Right lobe of liver (tissue), 4 donors: ENCODE measurements at regions not wholly inside any gene's neighbourhood (a gene's known extent, or its start where the extent isn't known, plus 50 kb on each side); places are given as distances from the start of the nearest gene placed in this dataset.

ENCODE experiments used
- CTCF ChIP-seq, 4 donors: fragments of 200-600 bp in 3 of 4; fragments of 450-650 bp in 1 of 4; IDR thresholded peaks; one replicate each; pipeline versions ENCODE4 v1.5.1 to v1.8.0; 2016 to 2022; ENCODE audit warnings: antibody characterized with exemption in 4 of 4, mild to moderate bottlenecking in 2 of 4
- POLR2A ChIP-seq: fragments of 450-650 bp; IDR thresholded peaks from one replicate; pipeline ENCODE4 v1.6.1; 2017; ENCODE audit warnings: antibody characterized with exemption, mild to moderate bottlenecking
- donor health status: DM: no; HTN: no; CAD: no.
- donor health status: DM: no; HTN: no; CAD: no.
- donor health status: DM: no; HTN: yes; CAD: no.

GRCh38 chr13:68522184-68522583 lies 1292.0 kb upstream of the PCDH9 start:
- TF ChIP-seq CTCF (IDR thresholded peaks at IDR 0.05) (no peak), POLR2A (no peak)
